Germinal center (tissue), 1 donor: ENCODE measurements at regions not wholly inside any gene's neighbourhood (a gene's known extent, or its start where the extent isn't known, plus 50 kb on each side); places are given as distances from the start of the nearest gene placed in this dataset.

Source experiments
- DNase-seq: peaks from one replicate; pipeline ENCODE4 v3.0.0; 2012; ENCODE audit warnings: mixed read lengths, low spot score

DNA sequence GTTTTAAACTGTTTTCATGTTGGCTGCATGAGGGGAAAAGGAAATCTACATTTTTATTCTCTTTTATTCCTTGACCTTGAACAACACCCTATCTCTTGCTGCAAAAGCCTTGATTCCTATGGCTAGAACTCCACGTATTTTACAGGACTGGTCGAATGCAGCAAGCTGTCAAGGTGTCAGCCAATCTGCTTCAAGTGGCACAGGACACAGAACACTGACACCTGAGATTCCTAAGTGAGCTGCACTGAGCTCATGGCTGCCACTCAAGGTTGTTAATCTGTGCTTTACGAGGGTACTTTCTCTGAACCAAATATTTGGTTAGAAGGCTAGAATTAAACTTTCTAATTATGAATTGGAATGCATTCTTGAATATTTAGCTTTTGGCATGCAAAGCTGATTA, 349.7 kb upstream of the COBL start:
- no peak for DNase-seq

DNA sequence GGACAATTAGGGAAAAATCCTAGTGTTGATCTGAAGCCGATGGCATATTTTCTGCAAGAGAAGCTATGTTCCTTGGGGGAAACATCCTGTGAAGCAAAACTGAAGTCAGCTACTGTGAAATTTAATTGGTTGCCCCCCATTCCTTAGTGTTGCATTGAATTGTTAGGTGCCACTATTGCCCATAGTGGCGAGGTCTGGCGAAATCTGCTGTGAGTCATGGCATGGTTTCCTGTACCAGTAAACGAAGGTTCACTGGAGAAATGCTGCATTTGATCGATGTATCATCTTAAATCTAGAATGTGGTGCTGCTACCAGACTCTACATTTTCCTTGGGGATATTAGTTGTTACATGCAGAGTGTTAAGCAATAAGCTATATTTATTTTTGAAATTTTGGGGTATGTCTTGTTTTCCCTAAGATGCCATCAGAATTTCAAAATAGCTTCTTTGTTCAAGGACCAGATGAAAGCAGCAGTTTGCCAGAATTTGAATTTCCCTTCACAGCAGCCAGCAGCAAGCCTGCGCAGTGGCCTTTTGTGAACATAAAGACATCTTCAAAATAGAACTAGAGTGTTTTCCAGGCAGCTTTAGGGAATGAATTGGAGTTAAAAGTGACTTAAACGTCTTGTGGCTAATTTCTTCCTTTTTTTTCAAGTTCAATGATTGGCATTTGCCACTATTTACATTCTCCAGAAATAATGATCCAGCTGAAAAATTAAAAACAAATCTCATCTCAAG, 348.6 kb upstream of the COBL start:
- no peak for DNase-seq

DNA sequence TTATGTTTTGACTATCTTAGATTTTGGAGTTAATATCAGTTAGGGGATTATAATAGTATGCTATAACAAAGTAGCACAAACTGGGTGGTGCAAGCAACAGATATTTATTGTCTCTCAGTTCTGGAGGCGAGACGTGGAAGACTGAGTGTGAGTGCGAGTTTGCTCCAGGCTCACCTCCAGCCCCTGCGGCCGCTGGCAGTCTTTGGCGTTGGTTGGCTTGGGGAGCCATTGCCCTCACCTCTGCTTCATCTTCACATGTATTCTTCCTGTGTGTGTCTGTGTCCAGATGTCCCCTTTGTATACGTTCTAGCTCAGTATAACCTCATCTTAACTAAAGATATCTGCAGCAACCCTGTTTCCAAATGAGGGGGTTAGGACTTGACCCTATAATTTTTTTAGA, 343.9 kb upstream of the COBL start:
- DNase-seq, result no peak

DNA sequence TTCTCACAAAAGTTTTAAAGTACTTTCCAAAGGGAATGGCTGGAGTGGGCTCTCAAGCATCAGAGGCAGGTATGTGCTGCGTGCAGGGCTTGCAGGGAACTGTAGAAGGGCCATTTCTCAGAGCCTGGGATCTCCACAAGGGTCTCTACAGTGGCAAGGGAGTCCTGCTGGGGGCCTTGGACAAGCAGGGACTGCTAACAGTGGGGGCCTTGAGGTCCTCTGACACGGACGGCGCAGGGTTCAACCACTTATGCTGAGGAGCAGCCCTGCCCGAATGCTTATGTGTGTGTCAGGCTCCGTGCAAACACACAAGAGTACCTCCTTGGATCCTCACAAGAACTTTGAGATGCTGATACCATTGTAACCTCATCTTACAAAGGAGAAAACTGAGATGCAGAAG, 342.1 kb upstream of the COBL start:
- no peak for DNase-seq

DNA sequence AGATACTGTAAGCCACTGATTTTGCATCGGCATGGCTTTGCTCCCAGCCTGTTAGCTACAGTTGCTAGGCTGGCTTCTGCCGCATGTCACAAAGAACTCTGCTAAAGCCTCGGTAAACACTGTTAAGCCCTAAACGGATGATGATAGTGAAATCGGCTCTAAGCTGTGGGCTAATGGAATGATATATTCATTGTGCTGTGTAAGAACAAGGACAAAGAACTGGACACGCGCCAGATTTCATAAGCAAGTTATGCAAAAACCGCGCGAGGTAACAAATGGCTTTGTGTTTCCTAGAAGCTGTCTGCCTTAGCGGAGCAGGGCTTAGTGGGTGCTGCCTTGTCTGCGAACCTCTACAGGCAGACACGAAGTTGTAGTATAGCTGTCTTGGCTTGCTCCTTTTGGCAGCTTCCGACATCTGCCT, 331.3 kb upstream of the COBL start:
- DNase-seq, result no peak

DNA sequence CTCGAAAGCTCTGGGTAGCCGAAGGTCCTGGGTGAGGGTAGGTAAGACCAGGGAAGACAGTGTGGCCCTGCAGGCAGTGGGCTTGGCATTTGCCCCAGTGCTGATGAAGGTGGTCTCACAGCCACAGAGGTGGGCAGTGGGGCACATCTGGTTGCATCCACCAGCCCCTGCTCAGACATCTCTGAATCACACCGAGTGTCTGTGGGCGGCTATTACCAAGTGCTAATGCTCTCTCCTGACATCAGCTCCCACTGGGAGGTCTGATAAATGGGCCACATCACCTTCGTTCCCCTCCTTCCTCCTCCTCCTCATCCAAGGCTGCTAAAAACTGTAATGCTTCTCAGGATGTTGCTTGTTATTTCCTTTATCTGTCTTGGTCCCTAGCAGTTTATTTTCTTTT, 330.9 kb upstream of the COBL start:
- DNase-seq, result no peak

DNA sequence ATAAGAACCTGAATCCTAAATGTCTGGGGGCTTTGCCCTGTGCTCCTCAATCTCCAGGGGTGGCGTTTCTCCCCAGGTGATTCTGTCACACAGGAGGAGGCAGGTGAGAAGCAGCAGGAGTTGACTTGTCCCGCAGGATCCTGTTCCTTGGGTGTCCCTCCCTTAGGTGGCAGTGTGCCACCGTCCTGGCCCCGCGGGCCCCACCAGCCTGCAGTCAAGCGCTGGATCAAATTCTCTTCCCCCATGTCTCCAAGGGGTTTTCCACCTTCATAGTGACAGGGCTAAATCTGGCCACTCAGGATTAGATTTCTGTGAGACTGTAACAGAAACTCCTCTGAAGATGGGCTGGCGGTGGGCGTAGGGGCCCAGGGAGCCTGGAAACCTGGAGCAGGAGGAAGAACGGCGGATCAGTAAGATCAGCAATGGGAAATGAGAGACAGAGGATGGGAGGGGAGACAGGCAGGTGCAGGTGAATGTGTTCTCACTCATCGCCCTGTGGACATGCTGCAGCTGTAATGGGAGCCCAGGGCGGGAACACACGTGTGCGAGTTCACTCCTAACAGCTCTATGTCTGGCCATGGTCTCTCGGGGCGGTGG, 329.2 kb upstream of the COBL start:
- no peak for DNase-seq

DNA sequence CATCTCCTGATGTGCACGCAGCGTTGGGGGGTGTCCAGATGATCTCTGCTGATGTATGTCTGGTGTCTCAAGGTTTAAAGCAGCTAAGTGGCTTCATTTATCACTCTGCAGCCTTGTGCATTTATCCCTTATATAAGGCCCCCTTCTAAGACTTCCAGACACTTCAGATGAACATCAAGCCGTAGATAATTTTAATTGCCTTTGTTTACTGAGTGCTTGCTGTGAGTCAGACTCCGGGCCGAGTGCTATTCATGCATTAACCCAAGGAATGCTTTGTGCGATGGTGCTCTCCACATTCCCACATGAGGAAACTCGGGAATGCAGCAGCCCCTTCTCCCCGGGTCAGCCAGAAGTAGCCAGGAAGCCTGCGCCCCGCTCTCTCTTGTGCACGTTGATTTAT, 328.6 kb upstream of the COBL start:
- no peak for DNase-seq

DNA sequence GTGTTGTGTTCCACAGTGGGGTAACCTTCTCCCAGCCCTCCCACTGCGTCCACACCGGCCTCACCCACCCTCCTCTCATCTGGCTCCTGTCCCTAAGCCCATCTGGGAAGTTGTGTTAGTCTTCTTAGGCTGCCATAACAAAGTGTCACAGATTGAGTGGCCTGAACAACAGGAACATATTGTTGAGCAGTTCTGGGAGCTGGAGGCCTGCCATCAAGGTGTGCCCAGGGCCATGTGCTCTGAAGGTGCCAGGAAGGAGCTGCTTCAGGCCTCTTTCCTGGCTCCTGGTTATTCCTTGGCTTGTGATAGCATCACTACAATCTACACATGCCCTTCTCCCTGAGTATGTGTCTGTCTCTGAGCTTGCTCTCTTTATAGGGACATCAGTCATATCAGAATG, 327.6 kb upstream of the COBL start:
- DNase-seq, result no peak

DNA sequence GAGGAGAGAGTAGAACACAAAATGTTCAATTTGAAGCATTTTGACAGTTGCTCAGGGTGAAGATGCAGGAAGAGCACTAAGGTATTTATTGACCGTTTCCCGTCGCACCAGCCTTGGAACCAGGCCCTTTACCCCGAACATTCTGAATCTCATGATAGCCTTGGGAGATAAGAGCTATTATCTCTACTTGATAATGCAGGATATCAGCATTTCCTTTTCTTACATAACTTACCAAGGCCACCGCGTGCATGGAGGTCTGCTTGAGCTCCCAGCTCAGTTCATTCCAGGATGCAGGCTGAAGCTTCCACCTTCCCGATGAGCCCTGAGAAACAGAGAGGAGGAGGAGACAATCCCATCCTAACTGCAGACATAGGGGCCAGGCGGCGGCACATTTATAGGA, 324.2 kb upstream of the COBL start:
- DNase-seq, result no peak

DNA sequence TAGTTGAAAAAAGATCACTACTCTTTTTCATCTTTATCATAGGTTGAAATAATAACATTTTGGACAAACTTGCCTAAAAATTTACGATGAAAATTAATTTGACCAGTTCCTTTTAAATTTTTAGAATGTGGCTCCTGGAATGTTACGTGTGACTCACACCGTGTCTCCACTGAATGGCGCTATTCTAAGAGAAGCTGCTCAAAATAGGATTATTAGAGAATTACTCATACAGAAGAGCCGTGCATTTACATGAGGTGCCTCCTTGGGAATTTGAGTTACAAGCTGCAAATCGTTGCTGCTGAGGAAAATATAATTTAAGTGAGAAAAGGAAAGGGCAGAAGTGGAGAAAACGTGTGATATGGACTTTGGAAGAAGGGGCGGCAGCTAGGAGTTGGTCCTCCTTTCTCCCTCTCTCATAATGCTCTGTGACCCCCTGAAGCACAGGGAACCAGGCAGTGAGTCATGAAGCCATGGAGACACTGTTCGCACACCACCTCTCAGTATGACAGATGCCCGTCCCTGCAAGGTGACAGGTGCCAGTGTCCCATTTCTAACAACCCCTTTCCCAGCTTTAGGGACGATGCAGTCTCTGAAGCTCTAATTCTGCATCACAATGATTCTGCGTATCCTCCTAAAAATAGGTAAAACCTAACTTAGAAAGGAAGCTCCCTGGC, 323.2 kb upstream of the COBL start:
- no peak for DNase-seq

DNA sequence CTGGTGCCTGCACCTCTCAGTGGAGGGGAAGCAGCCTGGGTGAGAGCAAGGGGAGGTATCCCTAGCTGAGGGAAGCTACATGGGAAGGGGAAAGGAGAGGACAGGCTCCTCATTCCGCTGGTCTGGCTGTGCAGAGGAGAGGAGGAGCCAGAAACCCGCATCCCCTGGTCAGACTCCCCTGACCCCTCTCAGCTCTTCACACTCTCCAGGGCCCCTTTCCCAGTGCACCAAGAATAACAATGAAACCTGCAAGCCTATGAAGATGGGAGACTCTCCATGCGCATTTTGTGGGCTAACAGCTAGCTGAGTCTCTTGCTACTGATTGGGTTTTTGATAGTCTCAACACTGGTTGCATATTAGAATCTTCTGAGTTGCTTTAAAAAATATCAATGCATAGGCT, 319.9 kb upstream of the COBL start:
- no peak for DNase-seq

DNA sequence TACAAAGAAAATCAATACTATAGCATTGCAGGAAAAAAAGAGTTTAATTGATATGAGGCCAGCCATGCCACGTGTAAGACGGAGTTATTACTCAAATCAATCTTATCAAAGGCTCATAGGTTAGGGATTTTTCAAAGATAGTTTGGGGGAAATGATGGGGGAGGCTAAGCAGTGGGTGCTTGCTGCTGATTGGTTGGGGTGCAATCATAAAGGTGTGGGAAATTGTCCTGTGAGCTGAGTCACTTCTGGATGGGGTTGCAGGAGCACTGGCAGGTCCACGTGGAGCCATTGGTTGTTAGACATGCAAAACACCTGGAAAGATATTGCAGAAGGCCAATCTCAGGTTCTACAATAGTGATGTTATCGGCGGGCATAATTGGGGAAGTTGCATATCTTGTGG, 319.2 kb upstream of the COBL start:
- DNase-seq, result no peak

DNA sequence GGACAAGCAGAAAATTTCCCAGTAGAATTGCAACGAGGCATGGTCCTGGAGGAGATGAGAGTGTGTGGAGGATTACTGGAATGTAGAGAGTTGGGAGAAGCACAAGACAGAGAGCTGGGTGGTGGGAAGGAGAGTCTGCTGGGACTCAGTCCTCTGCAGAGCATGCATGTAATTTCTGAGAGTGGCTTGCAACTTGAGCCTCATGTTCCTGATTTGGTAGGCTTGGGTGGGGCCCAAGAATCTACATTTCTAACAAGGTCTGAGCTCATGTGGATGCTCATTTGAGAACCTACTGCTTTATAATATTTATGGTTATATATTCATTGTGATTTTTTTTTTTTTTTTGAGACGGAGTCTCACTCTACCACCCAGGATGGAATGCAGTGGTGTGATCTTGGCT, 317.9 kb upstream of the COBL start:
- DNase-seq, result no peak

DNA sequence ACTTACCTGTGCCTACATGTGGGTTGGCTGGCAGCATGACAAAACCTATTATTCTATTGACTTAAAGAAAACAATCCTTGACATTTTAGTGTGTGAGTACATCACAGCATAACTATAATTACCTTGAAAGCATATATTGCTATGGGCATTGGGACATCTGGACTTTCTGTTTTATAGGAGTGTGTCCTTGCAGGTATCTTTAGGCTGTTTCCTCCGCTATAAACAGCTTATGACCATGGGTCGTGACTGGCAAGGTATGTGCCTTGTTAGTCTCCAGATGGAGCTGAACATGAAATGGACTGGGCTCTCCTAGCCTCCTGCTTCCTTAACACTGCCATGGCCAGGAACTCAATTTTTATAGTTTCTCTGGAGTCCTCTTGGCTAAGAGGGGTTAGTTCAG, 317.4 kb upstream of the COBL start:
- no peak for DNase-seq

DNA sequence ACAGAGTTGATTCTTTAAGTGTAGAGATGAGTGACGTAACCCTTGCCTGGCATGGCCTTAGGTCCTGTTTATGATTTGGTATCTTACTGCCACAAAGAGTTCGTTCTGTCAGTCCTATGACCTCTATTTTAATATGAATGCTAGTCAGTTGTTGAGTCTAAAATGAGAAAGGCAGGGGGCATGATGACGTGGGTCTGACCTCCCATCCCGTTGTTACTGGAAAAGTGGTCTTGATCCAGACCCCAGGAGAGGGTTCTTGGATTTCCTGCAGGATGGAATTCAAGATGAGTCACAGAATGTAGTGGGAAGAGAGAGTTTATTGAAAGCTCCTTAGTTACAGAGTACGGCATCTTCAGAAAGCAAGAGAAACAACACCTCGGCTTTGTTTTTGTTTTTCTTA, 317.0 kb upstream of the COBL start:
- no peak for DNase-seq

DNA sequence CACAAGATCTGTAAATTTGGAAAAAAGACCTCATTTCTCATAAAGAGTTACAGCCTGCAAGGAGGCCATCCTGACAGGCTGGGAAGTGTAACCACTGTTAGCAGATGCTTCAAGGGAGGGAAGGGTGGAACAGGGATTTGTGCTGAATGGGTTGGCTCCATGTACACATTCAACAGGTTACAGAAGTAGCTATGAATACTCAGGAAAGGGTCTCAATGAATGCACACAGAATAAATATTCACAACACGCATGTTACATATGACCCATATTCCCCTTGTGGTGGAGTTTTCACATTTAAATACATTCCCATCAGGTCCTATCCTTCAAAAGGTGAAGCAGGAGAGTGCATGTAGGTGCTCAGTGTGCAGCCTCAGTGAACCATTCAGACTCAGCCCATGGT, 316.4 kb upstream of the COBL start:
- DNase-seq, result no peak

DNA sequence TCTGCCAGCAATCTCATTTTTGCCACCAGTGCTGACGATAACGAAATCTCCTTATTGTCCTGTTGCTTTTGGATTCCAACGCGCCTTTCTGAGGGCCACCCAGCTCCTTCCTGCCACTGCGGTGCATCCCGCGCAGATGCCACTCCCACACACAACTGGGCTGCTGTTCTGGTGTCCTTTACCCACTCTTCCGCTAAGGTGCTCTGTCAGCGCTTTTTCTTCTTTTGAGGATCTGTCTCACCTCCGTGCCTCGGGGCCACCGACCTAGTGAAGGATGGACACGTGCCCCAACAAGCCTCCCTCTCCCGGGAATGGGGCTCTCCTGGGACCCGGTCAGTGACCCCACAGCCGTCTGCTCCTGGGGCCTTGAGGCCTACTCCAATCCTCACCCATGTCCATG, 314.3 kb upstream of the COBL start:
- DNase-seq, result no peak

DNA sequence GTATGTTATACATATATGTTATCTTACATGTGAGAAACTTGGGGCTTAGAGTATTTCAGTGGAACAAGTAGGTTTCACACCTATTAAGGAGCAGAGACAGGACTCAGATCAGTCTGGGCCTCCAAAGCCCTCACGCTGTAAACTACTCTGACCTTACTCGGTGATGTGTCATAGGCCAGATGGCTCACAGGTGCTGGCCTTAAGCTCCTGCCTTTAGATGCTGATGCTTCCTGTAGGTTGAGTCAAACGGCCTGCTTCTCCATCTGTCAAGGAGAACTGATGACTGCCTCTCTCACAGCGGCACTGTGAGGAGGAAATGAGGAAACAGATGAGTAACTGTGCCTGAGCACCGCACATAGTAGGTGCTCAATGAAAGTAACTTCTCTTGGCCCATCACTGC, 312.6 kb upstream of the COBL start:
- no peak for DNase-seq

DNA sequence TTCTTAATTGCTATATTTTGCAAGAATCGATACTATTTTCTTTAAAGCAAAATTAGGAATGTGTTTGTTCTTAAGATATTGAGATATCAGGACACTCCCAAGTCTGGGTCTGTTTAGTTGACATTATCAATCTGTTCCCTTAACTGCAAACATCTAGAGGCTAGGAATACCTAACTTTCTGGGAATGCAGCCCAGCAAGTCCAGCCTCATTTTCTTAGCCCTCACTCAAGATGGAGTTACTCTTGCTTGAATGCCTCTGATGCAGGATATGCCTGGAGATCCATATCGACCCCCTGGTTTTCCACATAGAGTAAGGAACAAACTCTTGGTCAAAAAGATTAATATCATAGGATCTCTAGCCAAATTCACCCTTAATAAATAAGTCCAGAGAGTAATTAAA, 305.3 kb upstream of the COBL start:
- no peak for DNase-seq

DNA sequence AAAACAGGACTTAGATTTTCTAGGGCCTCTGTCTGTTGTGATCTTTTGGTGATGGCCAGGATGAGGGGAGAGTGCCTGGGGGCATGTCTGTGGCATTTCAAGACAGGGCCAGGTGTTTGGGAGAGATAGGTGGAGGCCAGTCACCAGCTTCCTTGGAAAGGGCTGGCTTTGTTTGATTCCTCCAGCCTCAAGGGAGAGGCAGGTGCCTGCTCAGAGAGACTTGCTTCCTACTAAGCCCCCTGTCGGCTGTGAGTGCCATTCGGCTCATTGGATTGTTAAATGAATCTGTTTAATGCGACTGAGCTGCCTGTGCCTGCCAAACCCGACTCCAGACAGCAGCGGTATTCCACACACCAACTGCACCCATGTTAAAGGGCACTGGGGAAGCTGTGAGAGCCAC, 304.1 kb upstream of the COBL start:
- no peak for DNase-seq

DNA sequence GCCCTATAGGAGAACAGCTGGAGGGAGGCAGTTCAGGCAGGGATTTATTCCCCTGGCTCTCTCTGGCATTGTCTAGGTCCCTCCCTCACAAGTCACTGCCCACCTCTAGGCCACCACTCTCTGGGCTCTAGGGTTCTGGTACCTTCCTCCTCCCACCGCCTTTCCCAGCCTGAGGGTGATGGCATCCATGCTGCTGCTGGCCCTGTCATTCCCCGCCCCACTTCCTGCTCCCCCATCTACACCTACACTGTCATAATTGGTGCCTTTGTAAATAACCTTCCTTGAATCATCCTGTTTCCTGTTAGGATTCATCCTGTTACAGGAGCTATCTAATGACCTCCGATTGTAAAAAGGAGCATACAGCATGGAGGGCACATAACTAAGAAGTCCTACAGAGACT, 303.3 kb upstream of the COBL start:
- DNase-seq, result no peak

DNA sequence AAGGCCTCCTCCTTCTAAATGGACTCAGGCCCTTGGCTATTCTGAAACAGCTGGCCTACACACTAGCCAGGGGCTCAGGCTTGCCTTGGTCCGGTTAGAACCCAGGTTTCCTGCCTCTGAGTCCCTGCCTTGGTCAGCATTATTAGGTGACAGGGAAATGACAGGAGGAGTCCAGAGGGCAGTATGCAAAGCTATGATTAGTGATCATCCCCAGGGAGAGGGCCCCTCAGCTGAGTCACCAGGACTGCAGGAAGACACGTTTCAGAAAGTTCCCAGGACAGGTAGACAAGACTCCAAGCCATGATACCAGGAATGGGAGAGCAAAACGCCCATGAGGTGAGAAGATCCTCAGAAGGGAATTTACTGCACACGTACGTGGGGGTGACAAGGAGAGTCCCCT, 301.1 kb upstream of the COBL start:
- no peak for DNase-seq

DNA sequence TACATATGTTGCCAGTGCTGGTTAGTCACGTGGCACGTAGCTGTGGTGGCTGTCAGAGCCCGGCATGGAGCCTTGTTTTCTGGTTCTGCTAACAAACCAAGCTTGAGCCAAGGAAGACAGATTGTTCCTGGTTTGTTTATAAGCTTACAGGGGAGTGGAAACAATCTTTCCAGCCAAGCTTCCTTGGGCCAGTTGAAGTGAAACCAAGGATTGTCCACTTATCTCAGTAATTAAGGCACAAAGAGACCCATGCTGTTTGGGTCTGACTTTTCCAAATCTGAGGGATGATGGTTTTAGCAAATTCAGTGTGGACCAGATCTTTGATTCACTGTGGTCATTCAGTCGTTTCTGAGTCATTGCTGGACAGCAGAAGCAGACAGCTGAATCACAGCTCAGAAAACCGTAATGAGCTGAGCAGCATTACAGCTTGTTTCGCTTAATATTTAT, 297.3 kb upstream of the COBL start:
- DNase-seq, result no peak
